Activated gamma-delta T cell (primary cell): ENCODE measurements at regions not wholly inside any gene's neighbourhood (a gene's known extent, or its start where the extent isn't known, plus 50 kb on each side); places are given as distances from the start of the nearest gene placed in this dataset.
"Not testable (repeated sequence)": the region's sequence is repeated elsewhere in the genome, so short reads cannot be mapped to it uniquely, and the experiment has no call there.

ENCODE experiments used
- DNase-seq: peaks from one replicate; lab custom pipeline; 2025; lab: John Stamatoyannopoulos, UW

- DNase-seq: no peak
Measured at GRCh38 chr7:29649876-29650275, 86.2 kb downstream of the PRR15 start.

DNA sequence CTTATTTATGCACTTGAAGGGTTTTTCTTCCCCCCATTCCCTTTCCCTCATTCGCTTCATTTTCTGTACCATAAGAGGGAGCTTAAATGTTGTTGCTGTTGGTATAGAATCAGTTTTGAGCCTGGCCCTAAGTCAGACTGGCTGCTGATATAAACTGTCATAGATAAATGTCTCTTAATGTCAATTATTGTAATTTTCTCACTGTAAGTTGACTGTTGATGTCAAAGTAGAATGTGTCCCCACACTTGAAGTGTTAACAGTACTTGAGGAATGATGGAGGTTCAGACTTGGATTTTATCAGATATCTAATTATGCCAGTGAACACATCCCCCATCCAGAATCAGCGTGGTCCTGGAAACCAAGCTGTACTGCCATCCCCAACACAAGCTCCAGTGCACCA, 87.8 kb downstream of the PRR15 start:
- no peak for DNase-seq

DNA sequence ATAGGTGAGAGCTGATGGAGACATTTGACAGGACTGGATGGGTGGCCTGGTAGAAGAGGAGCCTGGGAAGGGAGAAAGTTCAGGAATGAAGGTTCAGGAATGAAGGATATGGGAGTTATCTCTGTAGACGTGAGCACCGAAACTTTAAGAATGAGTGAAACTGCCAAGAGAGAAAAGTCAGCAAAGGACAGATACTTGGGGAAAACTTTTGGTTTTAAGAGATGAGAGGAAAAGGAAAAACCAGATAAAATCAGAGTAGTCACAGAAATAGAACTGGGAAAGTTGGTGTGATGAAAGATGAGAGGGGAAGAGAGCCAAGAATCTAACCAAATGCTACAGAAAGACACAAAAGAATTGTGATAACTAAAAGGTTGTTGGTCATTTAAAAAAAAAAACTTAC, 88.9 kb downstream of the PRR15 start:
- DNase-seq: no peak

DNA sequence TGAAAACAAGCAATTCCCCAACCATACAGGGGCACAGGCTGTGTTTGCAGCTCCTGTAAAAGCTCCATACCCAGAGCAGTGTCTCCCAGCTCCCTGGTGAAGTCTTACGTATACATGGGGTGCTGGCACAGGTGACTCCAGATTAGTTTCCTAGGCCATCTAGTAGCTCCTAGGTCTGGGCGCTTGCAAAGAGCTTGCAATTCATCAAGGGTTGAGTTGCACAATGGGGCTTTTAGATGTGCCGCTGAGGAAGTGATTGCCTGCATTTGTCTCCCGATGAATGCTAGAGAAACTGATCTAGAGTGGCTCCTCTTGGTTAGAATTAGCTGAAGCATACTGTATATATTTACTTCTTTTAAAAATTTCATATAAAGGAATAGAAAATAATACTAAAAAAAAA, 90.7 kb downstream of the PRR15 start:
- not testable (repeated sequence) for DNase-seq

GRCh38 chr7:29657288-29657687, 93.7 kb downstream of the PRR15 start:
- no peak for DNase-seq

DNA sequence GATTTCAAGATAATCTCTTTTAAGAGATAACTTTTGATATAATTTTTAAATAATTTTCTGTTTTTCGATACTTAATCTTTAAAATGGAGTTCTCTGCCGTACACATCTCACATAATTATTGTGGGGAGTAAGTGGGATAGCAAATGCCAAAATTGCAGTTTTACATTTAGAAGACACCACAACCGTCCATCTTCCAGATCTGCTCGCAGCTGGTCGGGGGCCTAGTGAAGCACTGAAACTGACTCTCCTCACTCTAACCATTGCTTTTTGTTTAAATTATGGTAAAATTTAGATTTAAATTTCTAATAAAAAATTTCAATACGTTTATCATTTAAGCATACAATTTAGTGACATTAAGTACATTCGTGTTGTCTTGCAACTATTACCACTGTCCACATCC, 94.2 kb downstream of the PRR15 start:
- DNase-seq: no peak

- DNase-seq: not testable (repeated sequence)
Measured at GRCh38 chr7:29659213-29659612, 95.6 kb downstream of the PRR15 start.

DNA sequence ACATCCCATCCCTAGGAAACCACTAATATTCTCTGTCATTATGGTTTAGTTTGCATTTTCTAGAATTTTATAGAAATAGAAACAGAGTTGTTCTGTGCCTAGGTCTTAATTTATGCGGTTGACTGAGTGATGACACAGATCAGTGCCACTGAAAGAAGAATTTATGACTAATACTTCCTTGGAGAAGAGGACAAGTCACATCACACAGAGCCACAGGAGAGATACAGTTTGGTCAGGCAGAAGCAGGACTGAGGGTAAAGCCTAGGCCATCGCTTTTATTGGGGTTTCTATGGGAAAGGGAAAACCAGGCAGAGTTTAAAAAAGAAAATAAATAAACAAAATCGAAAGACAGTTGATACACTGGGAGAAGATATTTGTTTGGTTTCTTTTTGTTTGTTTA, 99.3 kb downstream of the PRR15 start:
- DNase-seq: not testable (repeated sequence)

- DNase-seq: not testable (repeated sequence)
Measured at GRCh38 chr7:29664999-29665398, 101.4 kb downstream of the PRR15 start.

DNA sequence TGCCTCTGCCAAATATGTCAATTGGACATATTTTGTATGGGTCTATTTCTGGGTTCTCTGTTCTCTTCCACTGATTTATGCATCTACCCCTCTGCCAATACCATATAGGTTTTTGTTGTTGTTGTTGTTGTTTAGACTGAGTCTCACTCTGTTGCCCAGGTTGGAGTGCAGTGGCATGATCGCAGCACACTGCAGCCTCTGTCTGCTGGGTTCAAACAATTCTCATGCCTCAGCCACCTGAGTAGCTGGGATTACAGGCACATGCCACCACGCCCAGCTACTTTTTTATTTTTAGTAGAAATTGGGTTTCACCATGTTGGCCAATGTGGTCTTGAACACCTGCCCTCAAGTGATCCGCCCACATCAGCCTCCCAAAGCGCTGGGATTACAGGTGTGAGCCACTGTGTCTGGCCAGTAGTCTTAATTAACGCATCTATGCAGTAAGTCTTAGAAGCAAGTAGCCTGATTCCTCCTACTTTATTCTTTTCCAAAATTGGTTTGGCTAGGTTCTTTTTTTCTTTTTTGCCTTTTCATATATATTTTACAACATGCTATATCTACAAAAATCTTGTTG, 103.5 kb downstream of the PRR15 start:
- DNase-seq: not testable (repeated sequence)

GRCh38 chr7:29671286-29671685, 107.7 kb downstream of the PRR15 start:
- not testable (repeated sequence) for DNase-seq

DNA sequence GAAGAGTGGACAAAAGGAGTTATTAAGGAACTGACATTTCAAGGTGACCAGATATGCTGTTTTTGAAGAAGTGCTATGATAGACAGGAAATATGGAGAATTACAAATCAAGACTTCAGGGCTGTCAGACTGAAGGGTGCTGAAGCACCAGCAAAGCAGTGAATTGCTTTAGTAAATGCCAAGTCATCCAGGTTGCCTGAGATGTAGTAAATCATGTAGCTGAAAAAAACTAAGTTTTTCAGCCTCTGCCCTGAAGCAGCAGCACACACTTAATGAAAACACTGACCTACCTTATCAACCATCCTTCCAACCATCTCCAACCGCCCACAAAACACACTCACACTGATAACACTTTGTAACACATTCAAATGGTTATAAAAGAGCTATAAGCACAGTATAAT, 110.0 kb downstream of the PRR15 start:
- DNase-seq: not testable (repeated sequence)

DNA sequence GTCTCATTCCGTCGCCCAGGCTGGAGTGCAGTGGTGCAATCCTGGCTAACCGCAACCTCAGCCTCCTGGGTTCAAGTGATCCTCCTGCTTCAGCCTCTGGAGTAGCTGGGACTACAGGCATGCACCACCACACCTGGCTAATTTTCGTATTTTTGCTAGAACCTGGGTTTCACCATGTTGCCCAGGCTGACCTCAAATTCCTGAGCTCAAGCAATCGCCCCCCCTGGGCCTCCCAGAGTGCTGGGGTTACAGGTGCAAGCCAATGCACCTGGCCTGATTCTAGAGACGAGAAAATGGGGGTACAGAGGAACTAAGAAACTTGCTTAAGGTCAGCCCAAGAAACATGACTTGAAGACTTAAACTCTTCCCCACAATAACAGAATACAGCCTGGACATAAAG, 111.0 kb downstream of the PRR15 start:
- DNase-seq: not testable (repeated sequence)

GRCh38 chr7:29677254-29677653, 113.6 kb downstream of the PRR15 start:
- not testable (repeated sequence) for DNase-seq

DNA sequence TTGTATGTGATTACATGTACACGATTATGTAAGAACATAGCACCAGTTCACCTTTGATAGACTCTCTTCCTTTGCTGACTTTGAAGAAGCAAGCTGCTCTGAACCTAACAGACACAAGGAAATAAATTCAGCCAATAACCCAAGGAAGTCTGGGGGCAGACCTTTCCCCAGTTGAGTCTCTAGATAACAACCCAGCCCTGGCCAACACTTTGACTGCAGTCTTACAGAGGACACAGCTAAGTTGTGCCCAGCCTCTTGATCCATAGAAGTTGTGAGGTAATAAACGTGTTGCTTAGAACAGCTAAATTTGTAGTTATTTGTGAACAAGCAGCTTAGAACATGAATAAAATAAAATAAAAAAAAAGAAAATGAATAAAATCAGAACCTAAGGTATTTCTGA, 116.3 kb downstream of the PRR15 start:
- DNase-seq: not testable (repeated sequence)

DNA sequence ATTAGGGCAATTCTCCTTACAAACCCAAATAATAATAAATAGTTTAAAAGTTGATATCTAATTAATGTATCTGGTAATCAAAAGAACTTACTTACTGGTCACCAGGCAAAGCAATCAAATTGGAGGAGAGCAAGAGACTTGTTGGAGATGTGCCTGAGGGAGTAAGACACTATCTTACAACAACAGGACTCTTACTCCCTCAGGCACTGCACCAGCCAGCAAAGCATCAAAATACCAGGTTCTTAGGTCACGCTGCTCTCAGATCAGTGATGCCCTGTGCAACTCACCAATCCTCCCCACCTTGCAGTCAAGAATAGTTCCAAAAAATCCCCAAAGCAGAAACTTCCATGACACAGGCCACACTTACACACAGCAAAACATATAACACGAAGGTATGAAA, 117.0 kb downstream of the PRR15 start:
- not testable (repeated sequence) for DNase-seq

GRCh38 chr7:29684151-29684786, 120.6 kb downstream of the PRR15 start:
- not testable (repeated sequence) for DNase-seq

DNA sequence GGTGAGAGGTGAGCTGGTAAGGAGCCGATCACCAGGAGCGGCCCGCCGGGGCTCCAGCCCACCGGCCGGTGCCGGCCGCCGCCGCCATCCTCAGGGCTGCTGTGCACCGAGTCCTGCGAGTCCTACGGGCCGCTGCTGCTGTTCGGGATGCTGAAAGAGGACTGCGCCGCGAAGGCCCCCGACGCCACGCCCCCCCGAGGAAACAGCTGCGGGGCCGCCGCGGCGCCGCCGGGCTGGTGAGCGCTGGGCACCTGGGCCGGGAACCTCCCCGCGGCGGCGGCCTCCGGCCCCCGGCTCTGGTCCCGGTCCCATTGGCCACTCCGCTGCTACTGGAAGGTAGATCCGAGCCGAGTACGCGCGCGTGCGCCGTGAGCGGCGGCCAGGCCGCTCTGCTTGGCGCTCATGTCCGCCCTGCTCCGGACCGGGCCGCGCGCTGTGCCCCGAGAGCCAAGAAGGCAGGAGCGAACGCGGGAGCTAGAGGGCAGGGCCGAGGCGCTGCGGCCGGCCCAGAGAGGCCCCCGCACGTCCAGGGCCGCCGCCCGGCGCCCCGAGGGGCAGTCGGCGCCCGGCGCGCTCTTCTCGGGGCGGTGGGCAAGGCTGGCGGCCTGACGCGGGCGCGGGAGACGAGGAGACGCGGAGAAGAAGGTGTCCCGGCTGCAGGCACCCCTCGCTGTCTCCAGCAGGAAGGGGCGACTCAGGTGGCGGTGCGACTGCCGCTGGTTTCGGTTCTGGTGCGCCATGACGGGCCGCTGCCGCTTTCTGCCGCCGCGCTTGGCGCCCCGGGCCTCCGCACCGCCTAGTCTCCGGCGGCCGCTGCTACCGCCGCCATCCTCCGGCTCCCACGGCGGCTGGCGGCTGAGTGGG, 121.3 kb upstream of the WIPF3 start:
- DNase-seq: peak; percentile 33

DNA sequence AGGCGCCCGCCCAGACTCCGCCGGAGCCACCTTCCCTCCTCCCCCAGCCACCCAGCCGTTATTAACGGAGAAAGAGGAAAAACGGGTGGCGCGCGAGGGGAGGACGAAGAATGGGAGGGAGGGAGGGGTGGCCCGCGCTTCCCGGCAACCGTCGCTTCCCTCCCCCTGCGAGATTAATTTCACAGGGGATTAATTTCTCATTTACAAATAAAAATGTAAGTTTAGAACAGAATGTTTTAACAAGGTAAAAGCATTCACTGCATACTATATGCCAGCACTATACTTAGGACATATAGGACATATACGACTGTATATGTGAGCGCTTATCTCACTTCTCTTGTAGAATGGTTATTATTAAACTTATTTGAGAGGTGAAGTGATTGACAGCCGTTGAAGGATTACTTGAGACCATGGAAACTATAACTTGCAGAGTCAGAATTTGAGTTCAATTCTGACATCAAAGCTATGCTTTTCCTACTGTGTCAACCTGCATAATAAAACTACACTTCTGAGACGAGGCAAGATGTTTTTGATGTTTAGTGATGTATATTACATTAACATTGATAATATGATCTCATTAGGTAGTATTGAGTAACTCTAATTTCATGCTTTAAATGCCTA, 120.5 kb upstream of the WIPF3 start:
- DNase-seq: not testable (repeated sequence)

DNA sequence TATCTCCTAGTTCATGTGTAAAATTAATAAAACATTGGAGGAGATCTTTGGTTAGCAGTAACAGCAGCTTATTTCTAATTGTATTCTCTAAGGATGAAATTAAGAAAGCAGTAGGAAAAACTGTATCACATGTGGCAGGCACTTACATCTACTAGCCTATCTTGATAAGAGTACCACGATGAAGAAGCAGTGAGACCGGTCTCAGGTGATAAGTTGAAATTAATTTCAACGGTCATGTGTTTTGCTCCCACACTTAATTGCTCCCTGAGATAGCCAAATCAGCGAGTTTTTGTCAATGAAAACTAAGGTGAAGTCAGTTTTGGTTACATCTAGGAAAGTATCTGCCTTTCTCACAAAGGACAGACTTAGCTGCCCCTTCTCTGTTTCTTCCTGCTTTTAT, 115.8 kb upstream of the WIPF3 start:
- not testable (repeated sequence) for DNase-seq

DNA sequence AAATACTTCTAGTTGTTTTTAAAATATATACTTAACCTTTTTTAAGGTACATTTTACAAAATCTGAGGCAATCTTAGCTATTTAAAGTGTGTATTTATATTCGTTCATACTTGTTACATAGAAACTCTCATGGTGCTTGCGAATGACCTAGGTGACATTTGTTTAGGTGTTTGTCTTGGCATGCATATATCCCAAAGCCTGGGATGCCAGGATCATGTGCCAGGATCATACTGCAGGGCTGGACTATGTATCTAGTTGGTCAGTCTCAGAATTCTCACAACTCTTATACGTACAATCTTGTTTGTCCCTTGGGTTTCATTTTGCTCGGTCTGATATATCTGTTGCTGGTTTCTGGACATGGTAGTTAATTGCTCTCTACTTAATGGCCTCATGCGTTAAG, 109.9 kb upstream of the WIPF3 start:
- DNase-seq: not testable (repeated sequence)

GRCh38 chr7:29699723-29700122, 106.6 kb upstream of the WIPF3 start:
- DNase-seq: not testable (repeated sequence)
